Loucy (cell line): ENCODE measurements at regions not wholly inside any gene's neighbourhood (a gene's known extent, or its start where the extent isn't known, plus 50 kb on each side); places are given as distances from the start of the nearest gene placed in this dataset.

Experiments
- CTCF ChIP-seq: fragments of 200-600 bp; sonication (generic); conservative IDR thresholded peaks from 2 replicates; pipeline ENCODE4 v1.5.1; 2014; ENCODE audit warnings: mild to moderate bottlenecking, antibody characterized with exemption, low read length
- EZH2phosphoT487 ChIP-seq: fragments of 200-600 bp; IDR thresholded peaks from 2 replicates; pipeline ENCODE4 v1.6.1; 2018; ENCODE audit warnings: antibody characterized with exemption, mild to moderate bottlenecking, moderate library complexity, borderline replicate concordance

GRCh38 chr5:5573798-5574380 is 151.4 kb downstream of the ICE1 start:
- TF ChIP-seq EZH2phosphoT487: no peak
- TF ChIP-seq CTCF: no peak
